PC-9 (cell line): ENCODE measurements at regions not wholly inside any gene's neighbourhood (a gene's known extent, or its start where the extent isn't known, plus 50 kb on each side); places are given as distances from the start of the nearest gene placed in this dataset. TPM values are rescaled to one million over a fixed set of nuclear protein-coding genes. Genes with fewer than 3 reads are reported as not detected.

Experiments
- BruUV-seq: library from RNA; stranded (reverse); fragments of 400-500 nt; replicated peaks from 2 replicates; lab custom pipeline; 2021; lab: Mats Ljungman, UMichigan
- CTCF ChIA-PET: fragments of 300-600 bp; sonication (Branson Sonifier 250); formaldehyde crosslinking; loops from one replicate; lab custom pipeline; 2022; ENCODE audit warnings: antibody characterized with exemption; lab: Charles Lee
- POLR2A ChIA-PET: fragments of 300-600 bp; sonication (Branson Sonifier 250); formaldehyde crosslinking; loops from one replicate; lab custom pipeline; 2022; ENCODE audit warnings: antibody characterized with exemption; ENCODE audit not compliant: unreplicated experiment; lab: Charles Lee
- DNase-seq, 2 experiments: peaks; one replicate each; pipeline versions ENCODE4 v3.0.0 to v3.0.0-alpha.2; 2015 to 2022; ENCODE audit warnings: mixed read lengths in 1 of 2
- H2AFZ ChIP-seq: fragments of 200-600 bp; sonication (generic); 2 replicates; pipeline ENCODE4 v1.8.1; 2017; ENCODE audit warnings: antibody characterized with exemption
- H3F3A ChIP-seq: fragments of 200-600 bp; sonication (generic); 2 replicates; pipeline ENCODE4 v1.8.1; 2017; ENCODE audit warnings: antibody characterized with exemption, mild to moderate bottlenecking, low read depth; ENCODE audit not compliant: insufficient read depth
- H3K27ac ChIP-seq: fragments of 200-600 bp; sonication (generic); 2 replicates; pipeline ENCODE4 v1.6.1; 2016; ENCODE audit warnings: mixed run types
- H3K27me3 ChIP-seq: fragments of 200-600 bp; sonication (generic); 2 replicates; pipeline ENCODE4 v1.6.1; 2016; ENCODE audit warnings: low read depth, mixed run types; ENCODE audit not compliant: insufficient read depth
- H3K36me3 ChIP-seq: fragments of 200-600 bp; sonication (generic); 2 replicates; pipeline ENCODE4 v1.6.1; 2016; ENCODE audit warnings: low read depth, mixed run types
- H3K4me1 ChIP-seq: fragments of 200-600 bp; sonication (generic); replicated peaks from 2 replicates; pipeline ENCODE4 v1.6.1; 2016; ENCODE audit warnings: mixed run types; ENCODE audit not compliant: insufficient read depth
- H3K4me2 ChIP-seq: fragments of 200-600 bp; sonication (generic); 2 replicates; pipeline ENCODE4 v1.6.1; 2017; ENCODE audit warnings: mixed run types
- H3K4me3 ChIP-seq: fragments of 200-600 bp; sonication (generic); 2 replicates; pipeline ENCODE4 v1.6.1; 2016; ENCODE audit warnings: mixed run types
- H3K79me2 ChIP-seq: fragments of 200-600 bp; sonication (generic); 2 replicates; pipeline ENCODE4 v1.6.1; 2017; ENCODE audit warnings: low read depth, mixed run types
- H3K9me2 ChIP-seq: fragments of 200-600 bp; sonication (generic); 2 replicates; pipeline ENCODE4 v1.8.1; 2017; ENCODE audit warnings: mild to moderate bottlenecking; ENCODE audit not compliant: insufficient read depth
- H3K9me3 ChIP-seq: fragments of 200-600 bp; sonication (generic); 2 replicates; pipeline ENCODE4 v1.8.1; 2016; ENCODE audit warnings: low read depth; ENCODE audit not compliant: insufficient read depth
- H4K20me1 ChIP-seq: fragments of 200-600 bp; sonication (generic); 2 replicates; pipeline ENCODE4 v1.8.1; 2017; ENCODE audit not compliant: insufficient read depth
- EZH2 ChIP-seq: fragments of 200-600 bp; sonication (generic); IDR thresholded peaks from 2 replicates; pipeline ENCODE4 v1.8.0; 2017; ENCODE audit warnings: antibody characterized with exemption, low read depth
- intact Hi-C: fragments of 100-400 bp; cut with micrococcal nuclease; formaldehyde crosslinking; loops from one replicate; pipeline ENCODE4 v1.10.0; 2022; ENCODE audit not compliant: unreplicated experiment
- microRNA-seq: library from miRNA; unstranded; fragments of <30 nt; microRNA quantifications from one replicate; pipeline ENCODE4 v1.2.0, GENCODE V29; 2021; ENCODE audit warnings: borderline number of aligned reads, borderline replicate concordance
- TF ChIP-seq, protein P1 (sequence below): fragments of 200-600 bp; sonication (generic); conservative IDR thresholded peaks from 2 replicates; pipeline ENCODE4 v1.6.1; 2017; ENCODE audit warnings: mixed run types, antibody characterized with exemption, mild to moderate bottlenecking, moderate library complexity

DNA sequence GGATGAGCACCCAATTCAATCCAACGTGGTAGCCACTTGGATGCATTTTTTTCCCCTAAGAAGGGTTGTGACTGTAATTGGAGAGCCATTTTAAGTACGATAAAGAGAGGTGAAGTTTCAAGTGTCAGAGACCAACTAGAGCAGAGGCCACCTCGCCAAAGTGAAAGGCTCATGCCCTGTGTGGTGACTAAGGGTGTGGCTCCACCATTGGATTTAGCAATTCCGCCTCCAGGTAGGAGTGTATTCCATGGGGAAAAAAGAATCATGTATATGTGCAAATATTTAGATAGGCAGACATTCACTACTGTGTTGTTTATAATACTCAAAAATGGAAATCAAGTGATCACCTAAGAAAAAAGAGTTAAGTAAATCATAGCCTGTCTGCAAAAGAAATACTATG, 53.1 kb upstream of the S1PR3 start:
- H3K4me3 ChIP-seq = no peak overlapping the region
- no peak for TF ChIP-seq EZH2
- TF ChIP-seq, protein P1, sequence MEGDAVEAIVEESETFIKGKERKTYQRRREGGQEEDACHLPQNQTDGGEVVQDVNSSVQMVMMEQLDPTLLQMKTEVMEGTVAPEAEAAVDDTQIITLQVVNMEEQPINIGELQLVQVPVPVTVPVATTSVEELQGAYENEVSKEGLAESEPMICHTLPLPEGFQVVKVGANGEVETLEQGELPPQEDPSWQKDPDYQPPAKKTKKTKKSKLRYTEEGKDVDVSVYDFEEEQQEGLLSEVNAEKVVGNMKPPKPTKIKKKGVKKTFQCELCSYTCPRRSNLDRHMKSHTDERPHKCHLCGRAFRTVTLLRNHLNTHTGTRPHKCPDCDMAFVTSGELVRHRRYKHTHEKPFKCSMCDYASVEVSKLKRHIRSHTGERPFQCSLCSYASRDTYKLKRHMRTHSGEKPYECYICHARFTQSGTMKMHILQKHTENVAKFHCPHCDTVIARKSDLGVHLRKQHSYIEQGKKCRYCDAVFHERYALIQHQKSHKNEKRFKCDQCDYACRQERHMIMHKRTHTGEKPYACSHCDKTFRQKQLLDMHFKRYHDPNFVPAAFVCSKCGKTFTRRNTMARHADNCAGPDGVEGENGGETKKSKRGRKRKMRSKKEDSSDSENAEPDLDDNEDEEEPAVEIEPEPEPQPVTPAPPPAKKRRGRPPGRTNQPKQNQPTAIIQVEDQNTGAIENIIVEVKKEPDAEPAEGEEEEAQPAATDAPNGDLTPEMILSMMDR = no peak
- no peaks in the 10 kb centered on the region for H3K36me3 ChIP-seq
- H3K4me2 ChIP-seq = peak overlapping the region; percentile 46
- H3K27me3 ChIP-seq = no peaks in the 10 kb centered on the region
- no peaks in the 10 kb centered on the region for H4K20me1 ChIP-seq
- ChIA-PET CTCF (no interaction called here), POLR2A (no interaction called here)
- H3K27ac ChIP-seq = peak overlapping the region; percentile 57
- H2AFZ ChIP-seq = no peak overlapping the region
- H3K4me1 ChIP-seq = peaks cover 62% of the 10 kb centered on the region
- no TSS peak for BruUV-seq
- H3K9me3 ChIP-seq = no peaks in the 10 kb centered on the region
- peaks cover 35% of the 10 kb centered on the region for H3F3A ChIP-seq
- H3K79me2 ChIP-seq = no peaks in the 10 kb centered on the region
- DNase-seq = peak; percentile 64 to 91
- no peaks in the 10 kb centered on the region for H3K9me2 ChIP-seq
- intact Hi-C loops = no loop called here

Small RNA genes in the stretch of these regions (microRNA-seq; reads per million reads assigned to microRNA genes)
- gene MIR4289 = not detected
